ENCODE measurements at regions not wholly inside any gene's neighbourhood (a gene's known extent, or its start where the extent isn't known, plus 50 kb on each side); places are given as distances from the start of the nearest gene placed in this dataset.
"Not testable (repeated sequence)": the region's sequence is repeated elsewhere in the genome, so short reads cannot be mapped to it uniquely, and the experiment has no call there.

- TF ChIP-seq CTCF (IDR thresholded peaks at IDR 0.05; ENCODE audit: low read depth, low read length), result no peak
- H3K4me3 ChIP-seq (ENCODE audit: low read depth, low read length), result no peak overlapping the region
Measured at GRCh38 chr10:81576336-81576735, 298.7 kb upstream of the NRG3 start.

- no peak for TF ChIP-seq CTCF (IDR thresholded peaks at IDR 0.05; ENCODE audit: low read depth, low read length)
Measured at GRCh38 chr10:81594991-81595390, 280.0 kb upstream of the NRG3 start.

GRCh38 chr10:81600185-81600584, 274.8 kb upstream of the NRG3 start:
- no peak for TF ChIP-seq CTCF (IDR thresholded peaks at IDR 0.05; ENCODE audit: low read depth, low read length)
- H3K4me3 ChIP-seq (ENCODE audit: low read depth, low read length), result no peak overlapping the region

More at GRCh38 chr10:81594991-81595390, 280.0 kb upstream of the NRG3 start:
- H3K4me3 ChIP-seq (ENCODE audit: low read depth, low read length), result no peak overlapping the region

GRCh38 chr10:81603106-81603620, 271.8 kb upstream of the NRG3 start:
- no peak overlapping the region for H3K4me3 ChIP-seq (ENCODE audit: low read depth, low read length)
- no peak for TF ChIP-seq CTCF (IDR thresholded peaks at IDR 0.05; ENCODE audit: low read depth, low read length)

GRCh38 chr10:81644485-81644884, 230.5 kb upstream of the NRG3 start:
- not testable (repeated sequence) for H3K4me3 ChIP-seq (ENCODE audit: low read depth, low read length)

GRCh38 chr10:81655986-81656385, 219.0 kb upstream of the NRG3 start:
- TF ChIP-seq CTCF (IDR thresholded peaks at IDR 0.05; ENCODE audit: low read depth, low read length), result no peak
- H3K4me3 ChIP-seq (ENCODE audit: low read depth, low read length), result no peak overlapping the region

GRCh38 chr10:81662837-81663236, 212.2 kb upstream of the NRG3 start:
- no peak for TF ChIP-seq CTCF (IDR thresholded peaks at IDR 0.05; ENCODE audit: low read depth, low read length)
- H3K4me3 ChIP-seq (ENCODE audit: low read depth, low read length), result no peak overlapping the region

GRCh38 chr10:81664800-81665199, 210.2 kb upstream of the NRG3 start:
- not testable (repeated sequence) for H3K4me3 ChIP-seq (ENCODE audit: low read depth, low read length)

Measured in WI38 (cell line).